ENCODE measurements at regions not wholly inside any gene's neighbourhood (a gene's known extent, or its start where the extent isn't known, plus 50 kb on each side); places are given as distances from the start of the nearest gene placed in this dataset.
"Not testable (repeated sequence)": the region's sequence is repeated elsewhere in the genome, so short reads cannot be mapped to it uniquely, and the experiment has no call there.

DNA sequence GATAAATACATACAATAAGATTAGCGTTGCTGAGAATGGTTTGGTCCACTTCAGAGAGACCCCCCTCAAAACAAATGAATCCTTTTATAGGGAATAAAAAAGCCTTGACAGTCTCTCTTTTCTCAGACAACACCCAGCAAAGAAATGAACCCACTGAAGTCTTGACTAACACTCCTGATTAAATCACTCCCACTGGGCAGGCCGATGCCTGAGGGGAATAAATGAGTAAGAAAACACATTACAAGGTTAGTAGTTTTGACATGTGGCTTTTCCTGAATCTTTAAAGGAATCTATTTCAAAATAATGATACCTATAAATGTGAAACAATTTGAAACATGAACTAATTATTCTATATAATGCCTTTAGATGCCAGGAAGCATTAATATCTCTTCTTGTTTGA lies 146.9 kb upstream of the POGK start:
- TF ChIP-seq, protein P1, sequence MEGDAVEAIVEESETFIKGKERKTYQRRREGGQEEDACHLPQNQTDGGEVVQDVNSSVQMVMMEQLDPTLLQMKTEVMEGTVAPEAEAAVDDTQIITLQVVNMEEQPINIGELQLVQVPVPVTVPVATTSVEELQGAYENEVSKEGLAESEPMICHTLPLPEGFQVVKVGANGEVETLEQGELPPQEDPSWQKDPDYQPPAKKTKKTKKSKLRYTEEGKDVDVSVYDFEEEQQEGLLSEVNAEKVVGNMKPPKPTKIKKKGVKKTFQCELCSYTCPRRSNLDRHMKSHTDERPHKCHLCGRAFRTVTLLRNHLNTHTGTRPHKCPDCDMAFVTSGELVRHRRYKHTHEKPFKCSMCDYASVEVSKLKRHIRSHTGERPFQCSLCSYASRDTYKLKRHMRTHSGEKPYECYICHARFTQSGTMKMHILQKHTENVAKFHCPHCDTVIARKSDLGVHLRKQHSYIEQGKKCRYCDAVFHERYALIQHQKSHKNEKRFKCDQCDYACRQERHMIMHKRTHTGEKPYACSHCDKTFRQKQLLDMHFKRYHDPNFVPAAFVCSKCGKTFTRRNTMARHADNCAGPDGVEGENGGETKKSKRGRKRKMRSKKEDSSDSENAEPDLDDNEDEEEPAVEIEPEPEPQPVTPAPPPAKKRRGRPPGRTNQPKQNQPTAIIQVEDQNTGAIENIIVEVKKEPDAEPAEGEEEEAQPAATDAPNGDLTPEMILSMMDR (conservative IDR thresholded peaks at IDR 0.05; ENCODE audit: low read length), result no peak
- no peak overlapping the region for H3K4me3 ChIP-seq (ENCODE audit: low read length)
- no peak for DNase-seq (ENCODE audit: low read depth)

DNA sequence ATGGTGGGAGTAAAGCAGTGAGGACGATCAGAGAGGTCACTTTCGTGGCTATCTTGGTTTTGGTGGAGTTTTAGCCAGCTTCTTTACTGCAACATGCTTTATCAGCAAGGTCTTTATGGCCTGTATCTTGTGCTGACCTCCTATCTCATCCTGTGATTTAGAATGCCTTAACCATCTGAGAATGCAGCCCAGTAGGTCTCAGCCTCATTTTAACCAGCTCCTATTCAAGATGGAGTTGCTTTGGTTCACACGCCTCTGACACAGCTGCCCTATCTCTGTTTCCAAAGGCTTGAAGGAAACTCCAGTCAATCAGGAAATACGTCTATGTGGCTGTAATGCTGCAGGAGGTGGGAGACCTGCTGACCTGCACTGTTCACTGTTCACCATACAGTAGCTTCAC lies 146.1 kb upstream of the POGK start:
- TF ChIP-seq, protein P1 (conservative IDR thresholded peaks at IDR 0.05; ENCODE audit: low read length), result no peak
- no peak overlapping the region for H3K4me3 ChIP-seq (ENCODE audit: low read length)
- DNase-seq (ENCODE audit: low read depth), result no peak

DNA sequence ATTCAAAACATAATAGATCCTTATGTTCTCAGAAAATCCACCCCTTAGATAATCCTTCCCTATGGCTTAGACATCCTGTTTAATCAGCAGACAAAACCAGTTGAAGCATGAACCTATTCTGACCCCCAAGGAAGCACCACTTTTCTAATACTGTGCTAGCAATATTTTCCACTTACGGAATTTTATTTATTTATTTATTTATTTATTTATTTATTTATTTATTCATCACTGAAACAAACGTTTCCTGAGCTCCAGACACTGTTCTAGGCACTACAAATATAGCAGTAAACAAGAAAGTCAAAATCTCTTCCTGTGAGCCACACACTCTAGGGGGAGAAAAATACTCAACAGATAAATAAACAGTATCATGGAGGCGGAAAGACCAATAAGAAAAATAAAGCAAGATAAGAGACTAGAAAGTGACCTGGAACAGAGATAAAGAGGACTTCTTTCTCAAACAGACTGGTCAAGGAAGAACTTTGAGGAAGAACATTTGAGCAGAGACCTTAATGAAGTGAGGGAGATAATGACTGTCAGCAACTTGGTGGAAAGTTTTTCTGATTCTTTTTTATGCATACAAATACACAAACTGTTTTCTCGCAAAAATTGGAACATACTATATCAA lies 145.5 kb upstream of the POGK start:
- no peak for DNase-seq (ENCODE audit: low read depth)
- no peak overlapping the region for H3K4me3 ChIP-seq (ENCODE audit: low read length)
- TF ChIP-seq, protein P1 (conservative IDR thresholded peaks at IDR 0.05; ENCODE audit: low read length), result no peak

DNA sequence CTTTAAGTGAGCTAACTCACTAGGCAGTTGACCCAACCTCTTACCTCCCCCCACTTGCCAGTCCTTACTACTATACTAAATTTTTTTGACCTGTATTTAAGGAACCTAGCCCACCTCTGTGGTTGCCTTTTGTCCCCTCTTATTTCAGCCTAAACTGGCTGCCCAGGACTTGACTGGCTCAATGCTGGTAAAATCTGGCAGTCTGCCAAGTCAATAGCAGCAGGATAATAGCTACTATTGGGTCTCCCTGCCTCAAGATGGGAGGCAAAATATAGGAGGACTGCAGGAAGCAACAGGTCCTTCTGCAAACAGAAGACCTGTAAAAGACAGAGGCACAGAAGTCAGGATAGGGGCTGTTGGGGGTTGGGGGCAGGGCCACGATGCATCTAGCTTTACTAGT lies 144.2 kb upstream of the POGK start:
- DNase-seq (ENCODE audit: low read depth), result no peak
- TF ChIP-seq, protein P1 (conservative IDR thresholded peaks at IDR 0.05; ENCODE audit: low read length), result no peak
- H3K4me3 ChIP-seq (ENCODE audit: low read length), result no peak overlapping the region

DNA sequence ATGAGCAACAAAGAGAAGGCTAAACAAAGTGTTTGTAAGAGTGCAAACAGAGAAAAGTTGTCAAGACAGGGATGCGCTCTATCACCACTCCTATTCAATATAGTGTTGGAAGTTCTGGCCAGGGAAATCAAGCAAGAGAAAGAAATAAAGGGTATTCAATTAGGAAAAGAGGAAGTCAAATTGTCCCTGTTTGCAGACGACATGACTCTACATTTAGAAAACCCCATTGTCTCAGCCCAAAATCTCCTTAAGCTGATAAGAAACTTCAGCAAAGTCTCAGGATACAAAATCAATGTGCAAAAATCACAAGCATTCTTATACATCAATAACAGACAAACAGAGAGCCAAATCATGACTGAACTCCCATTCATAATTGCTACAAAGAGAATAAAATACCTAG lies 143.4 kb upstream of the POGK start:
- not testable (repeated sequence) for DNase-seq (ENCODE audit: low read depth); H3K4me3 ChIP-seq (ENCODE audit: low read length)

DNA sequence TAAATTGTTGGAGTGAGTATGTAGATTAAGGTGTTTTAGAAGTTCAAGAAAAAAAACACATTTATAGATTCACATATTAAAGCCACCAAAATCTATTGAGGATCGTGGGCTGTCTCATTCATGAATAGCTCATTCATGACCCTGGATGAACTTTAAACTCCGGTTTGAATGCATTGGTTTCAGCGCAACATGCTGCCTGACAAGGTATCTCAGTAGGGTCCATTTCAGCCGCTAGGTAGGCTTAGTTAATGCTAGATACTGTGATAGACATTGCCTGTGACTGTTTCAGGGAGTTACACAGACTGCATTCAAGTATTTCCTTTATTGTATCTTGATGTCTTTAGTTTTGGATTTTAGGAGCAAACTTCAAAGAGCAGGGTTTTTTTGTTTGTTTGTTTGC lies 140.5 kb upstream of the POGK start:
- TF ChIP-seq, protein P1 (conservative IDR thresholded peaks at IDR 0.05; ENCODE audit: low read length), result no peak
- DNase-seq (ENCODE audit: low read depth), result no peak
- no peak overlapping the region for H3K4me3 ChIP-seq (ENCODE audit: low read length)

DNA sequence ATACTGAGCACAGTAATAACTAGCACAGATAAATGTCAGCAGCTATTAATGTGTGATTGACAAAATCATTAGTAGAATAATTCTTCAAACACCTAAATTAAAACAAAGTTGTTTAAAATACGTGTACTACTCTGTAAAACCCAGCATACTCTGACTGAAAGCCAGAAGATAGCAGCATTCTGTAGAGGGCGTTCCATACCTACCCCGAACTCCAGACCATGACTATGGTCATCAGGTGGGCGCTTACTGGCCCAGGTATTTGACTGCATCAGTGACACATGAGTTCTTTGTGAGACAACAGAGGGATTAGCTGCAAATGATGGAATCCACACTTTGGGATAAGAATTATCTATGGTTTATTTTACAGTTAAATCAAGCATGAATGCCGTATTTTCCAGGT lies 139.7 kb upstream of the POGK start:
- DNase-seq (ENCODE audit: low read depth), result no peak
- H3K4me3 ChIP-seq (ENCODE audit: low read length), result no peak overlapping the region
- TF ChIP-seq, protein P1 (conservative IDR thresholded peaks at IDR 0.05; ENCODE audit: low read length), result no peak

DNA sequence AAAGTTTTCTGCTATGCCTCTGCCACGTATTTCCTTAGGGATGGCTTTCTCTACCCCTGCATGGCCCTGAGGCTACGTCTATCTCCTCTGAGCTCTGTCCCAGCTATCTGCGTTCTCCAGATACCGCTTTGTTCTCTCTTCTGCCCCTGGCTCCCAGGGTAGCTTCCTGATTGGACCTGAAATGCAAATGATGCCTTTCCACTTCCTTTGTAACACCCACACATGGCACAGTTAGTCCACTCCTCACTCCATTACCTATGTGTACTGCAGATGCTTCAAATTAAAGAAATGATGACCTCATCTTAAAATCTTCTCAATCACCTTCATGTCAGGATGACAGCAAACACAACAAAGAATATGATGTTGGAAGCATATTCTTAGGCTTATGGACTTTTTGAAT lies 138.6 kb upstream of the POGK start:
- TF ChIP-seq, protein P1 (conservative IDR thresholded peaks at IDR 0.05; ENCODE audit: low read length), result no peak

More for the DNA sequence above, 138.6 kb upstream of the POGK start:
- H3K4me3 ChIP-seq (ENCODE audit: low read length), result no peak overlapping the region
- no peak for DNase-seq (ENCODE audit: low read depth)

Data from AG10803 (cell line).